Hematopoietic multipotent progenitor cell treated with erythropoietin and hydrocortisone succinate and interleukin-3 and kit ligand, for 4 days (in vitro differentiated cells): ENCODE measurements at regions not wholly inside any gene's neighbourhood (a gene's known extent, or its start where the extent isn't known, plus 50 kb on each side); places are given as distances from the start of the nearest gene placed in this dataset.

Experiments
- DNase-seq: peaks from one replicate; pipeline ENCODE4 v3.0.0-alpha.2; 2015

DNA sequence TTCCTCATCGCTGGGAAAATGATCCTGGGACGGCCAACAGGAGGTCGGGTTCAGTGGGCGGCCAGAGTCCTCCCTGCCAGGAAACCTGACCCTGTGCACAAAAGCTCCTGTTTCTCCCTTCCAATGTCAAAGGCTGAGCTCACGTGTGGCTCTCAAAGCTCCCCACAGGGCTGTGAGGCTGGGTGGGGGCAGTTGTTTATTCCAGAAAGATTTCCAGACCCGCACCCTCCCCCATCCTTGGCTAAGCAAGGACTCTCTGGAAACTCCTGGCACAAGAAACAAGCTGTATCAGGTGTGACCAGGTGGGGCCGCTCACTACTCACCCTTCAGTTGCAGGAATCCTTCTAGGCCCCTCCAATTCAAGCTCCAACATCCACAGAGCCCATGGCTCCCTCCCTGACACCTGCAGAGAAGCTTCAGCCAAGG, 131.9 kb downstream of the SHANK2 start:
- peak; percentile 10 for DNase-seq

DNA sequence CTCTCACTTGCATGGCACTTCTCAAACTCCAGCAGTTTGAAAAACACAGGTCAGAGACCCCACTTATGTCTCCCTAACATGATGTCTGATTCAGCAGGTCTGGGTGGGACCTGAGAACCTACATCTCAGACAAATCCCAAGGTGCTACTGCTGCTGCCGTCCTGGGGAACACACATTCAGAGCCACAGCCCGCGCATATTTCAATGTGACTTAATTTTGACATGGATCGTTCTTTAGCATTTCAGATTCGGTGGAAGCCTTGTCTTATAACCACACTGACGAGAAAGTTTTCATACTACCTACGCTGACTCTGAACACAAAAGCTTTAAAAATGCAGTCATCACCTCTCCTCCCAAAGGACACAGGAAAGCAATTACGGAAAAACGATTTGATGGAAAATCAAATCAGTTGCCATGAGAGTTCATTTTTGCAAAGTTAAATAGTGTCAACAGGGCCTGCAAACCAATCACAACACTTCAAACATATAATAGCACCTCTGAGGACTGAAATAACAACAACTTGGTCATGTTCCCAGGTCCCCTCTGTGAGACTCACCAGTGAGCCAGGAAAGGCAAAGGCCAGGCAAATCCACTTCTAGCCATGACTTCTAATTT, 132.6 kb downstream of the SHANK2 start:
- DNase-seq, result no peak

DNA sequence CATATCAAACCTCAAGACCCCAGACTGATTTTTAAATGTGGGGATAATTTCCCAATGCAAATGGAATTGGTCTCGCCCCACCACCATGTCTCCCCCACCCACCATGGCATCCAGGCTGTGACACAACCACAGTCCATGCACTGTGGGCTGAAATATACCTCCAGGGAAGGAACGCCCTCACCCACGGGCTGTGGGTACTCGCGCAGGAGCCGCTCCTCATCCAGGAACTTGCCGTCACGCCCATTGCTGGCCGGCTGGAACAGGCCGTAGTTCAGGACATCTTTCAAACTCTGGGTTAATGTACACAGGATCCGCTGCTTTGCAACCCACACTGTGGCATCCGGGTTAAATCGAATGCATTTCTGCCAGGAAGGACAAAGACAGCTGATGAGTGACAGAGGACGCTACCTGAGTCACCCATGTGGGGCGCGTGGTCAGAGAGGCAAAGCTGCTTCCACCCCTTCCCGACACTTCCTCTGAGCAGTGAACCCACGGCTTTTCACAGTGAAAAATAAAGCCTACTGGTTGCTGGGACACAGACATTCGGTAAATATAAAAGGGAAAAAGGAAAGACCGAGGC, 133.6 kb downstream of the SHANK2 start:
- no peak for DNase-seq

DNA sequence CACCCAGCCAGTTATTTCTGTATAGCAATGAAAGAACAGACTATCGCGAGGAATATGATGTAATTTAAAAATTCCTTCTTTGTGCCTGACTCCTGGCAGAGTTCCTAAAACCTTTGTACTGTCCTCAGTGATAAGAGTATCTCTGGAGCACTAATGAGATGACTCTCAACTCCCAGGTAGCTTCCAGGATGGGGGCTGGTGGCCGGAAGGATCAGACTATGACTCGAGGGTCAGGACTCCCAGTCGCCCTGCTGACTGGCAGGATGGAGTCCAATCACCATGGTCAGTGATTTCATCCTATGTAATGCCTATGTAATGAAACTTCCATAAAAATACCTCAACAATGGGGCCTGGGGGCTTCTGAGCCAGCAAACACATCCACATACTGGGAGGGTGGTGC, 135.1 kb downstream of the SHANK2 start:
- no peak for DNase-seq

DNA sequence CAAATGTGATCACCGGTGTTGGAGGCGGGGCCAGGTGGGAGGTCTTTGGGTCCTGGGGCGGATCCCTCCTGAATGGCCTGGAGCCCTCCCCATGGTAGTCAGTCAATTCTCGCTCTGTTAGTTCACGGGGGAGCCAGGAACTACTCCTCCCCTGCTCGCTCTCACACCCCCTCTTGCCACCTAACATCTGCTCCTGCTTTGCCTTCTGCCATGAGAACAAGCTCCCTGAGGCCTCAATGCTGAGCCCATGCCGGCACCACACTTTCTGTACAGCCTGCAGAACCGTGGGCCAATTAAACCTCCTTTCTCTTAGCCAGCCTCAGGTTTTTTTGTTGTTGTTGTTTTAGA, 135.7 kb downstream of the SHANK2 start:
- no peak for DNase-seq

- DNase-seq, result peak; percentile 35
These were observed 136.3 kb downstream of the SHANK2 start for GRCh38 chr11:71115770-71116692.

- DNase-seq, result no peak
These were observed 138.1 kb downstream of the SHANK2 start for GRCh38 chr11:71114124-71114851.

DNA sequence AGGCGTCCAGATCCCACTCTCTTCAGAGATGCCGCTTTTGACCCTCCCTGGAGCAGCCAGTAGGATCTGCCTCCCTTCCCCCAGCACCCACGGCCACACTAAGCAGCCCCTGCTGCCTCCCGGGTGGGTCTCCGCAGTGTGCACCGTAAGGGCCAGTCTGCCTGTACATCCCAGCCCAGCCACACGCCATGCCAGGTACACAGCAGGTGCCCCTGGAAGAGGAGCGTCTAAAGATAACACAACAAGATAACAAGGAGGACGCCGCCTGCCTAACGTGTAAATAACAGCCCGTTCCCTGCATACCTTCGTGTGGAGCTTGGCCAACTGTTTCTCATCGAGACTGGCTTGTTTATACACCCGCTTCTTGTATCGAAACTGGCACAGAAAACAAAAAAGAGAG, 139.4 kb downstream of the SHANK2 start:
- DNase-seq, result no peak

GRCh38 chr11:71112454-71112853, 139.9 kb downstream of the SHANK2 start:
- DNase-seq, result no peak

DNA sequence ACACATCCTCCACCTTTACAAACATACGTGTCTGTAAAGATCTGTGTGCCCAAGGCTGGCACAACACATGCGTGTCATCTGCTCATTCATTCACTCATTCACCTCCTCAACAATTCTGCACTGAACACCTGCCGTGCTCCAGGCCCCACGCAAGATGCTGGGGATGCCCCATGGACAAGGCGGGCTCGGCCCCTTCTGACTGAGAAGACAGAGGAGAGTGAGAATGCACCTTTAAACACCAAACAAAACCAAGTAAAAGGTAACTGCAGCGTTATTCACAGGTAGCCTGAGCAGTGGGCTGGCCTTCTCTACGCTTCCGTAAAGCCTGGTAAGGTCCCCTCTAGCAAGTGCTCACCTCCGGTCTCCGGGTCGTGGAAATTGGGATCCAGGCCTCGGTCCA, 142.8 kb downstream of the SHANK2 start:
- DNase-seq, result no peak

DNA sequence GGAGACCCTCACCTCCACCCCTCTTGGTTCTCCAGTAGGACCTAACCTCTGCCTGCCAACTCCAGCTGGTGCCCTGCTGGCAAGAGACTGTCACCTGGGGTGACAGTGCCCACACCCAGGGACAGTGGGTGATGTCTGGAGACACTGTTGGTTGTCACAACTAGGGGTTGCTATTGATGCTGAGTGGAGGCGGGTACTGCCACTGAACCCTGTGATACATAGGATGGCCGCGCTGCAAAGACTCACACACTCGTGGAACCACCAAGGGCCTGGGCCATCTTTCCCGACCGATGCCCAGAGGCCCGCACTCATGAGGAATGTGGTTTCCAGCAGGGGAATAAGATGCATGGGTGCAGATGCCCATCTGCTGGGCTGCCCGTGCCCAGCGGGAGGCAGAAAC, 143.2 kb downstream of the SHANK2 start:
- no peak for DNase-seq

GRCh38 chr11:71108013-71108865, 144.1 kb downstream of the SHANK2 start:
- no peak for DNase-seq

GRCh38 chr11:71106671-71107070, 145.7 kb downstream of the SHANK2 start:
- no peak for DNase-seq

- DNase-seq, result no peak
These were observed 149.1 kb downstream of the SHANK2 start for GRCh38 chr11:71103266-71103665.

- no peak for DNase-seq
These were observed 150.0 kb downstream of the SHANK2 start for GRCh38 chr11:71102251-71102995.

DNA sequence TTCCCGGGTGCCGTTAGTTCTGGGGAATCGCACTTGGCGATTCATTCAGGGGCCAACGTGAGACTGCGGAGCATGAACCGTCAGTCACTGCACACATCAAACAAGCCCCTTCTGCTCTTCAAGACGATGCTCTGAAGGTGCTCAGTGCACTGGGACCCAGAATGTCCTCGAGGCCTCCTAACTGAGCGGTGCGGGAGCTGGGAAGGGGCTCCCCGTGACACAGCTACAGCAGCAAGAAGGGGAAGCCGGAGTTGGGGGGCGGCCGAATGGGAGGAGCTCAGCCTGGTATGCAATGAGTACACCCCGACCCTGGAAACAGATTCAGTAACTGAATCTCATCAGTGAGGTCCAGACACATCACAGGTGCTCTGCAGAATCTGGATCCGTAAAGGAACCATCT, 150.8 kb downstream of the SHANK2 start:
- no peak for DNase-seq

GRCh38 chr11:71101046-71101445, 151.3 kb downstream of the SHANK2 start:
- no peak for DNase-seq

GRCh38 chr11:71098776-71099175, 153.6 kb downstream of the SHANK2 start:
- DNase-seq, result no peak

GRCh38 chr11:71097506-71098240, 154.7 kb downstream of the SHANK2 start:
- no peak for DNase-seq

- no peak for DNase-seq
These were observed 155.5 kb downstream of the SHANK2 start for GRCh38 chr11:71096751-71097388.
